Kidney (tissue), 13 donors: ENCODE measurements at regions not wholly inside any gene's neighbourhood (a gene's known extent, or its start where the extent isn't known, plus 50 kb on each side); places are given as distances from the start of the nearest gene placed in this dataset.
A peak's percentile ranks its signal among the peaks of the same experiment; 100 is the strongest.

Source experiments
- DNase-seq, 5 donors: peaks; one replicate each; pipeline ENCODE4 v3.0.0-alpha.2; 2013 to 2020
- FAIRE-seq: peaks from 2 replicates; lab custom pipeline; 2012; peaks lifted over from hg19 to GRCh38; lab: Jason Lieb, UNC
- H3K27ac ChIP-seq, 2 donors: one replicate each; pipeline ENCODE4 v1.7.0; 2013; ENCODE audit warnings: low read depth in 2 of 2, low read length in 2 of 2, inconsistent platforms in 1 of 2
- H3K27me3 ChIP-seq: one replicate; pipeline ENCODE4 v1.7.1; 2013; ENCODE audit warnings: low read length, inconsistent platforms; ENCODE audit not compliant: control insufficient read depth, insufficient read depth
- H3K36me3 ChIP-seq, 3 donors: one replicate each; pipeline versions ENCODE4 v1.7.0 to v1.7.1; 2013; ENCODE audit warnings: low read length in 3 of 3, control low read depth in 1 of 3, inconsistent platforms in 1 of 3; ENCODE audit not compliant: insufficient read depth in 3 of 3, control insufficient read depth in 2 of 3
- H3K4me1 ChIP-seq, 3 donors: one replicate each; pipeline versions ENCODE4 v1.7.0 to v1.7.1; 2013; ENCODE audit warnings: low read length in 3 of 3, inconsistent platforms in 1 of 3, low read depth in 1 of 3; ENCODE audit not compliant: control insufficient read depth in 2 of 3, insufficient read depth in 2 of 3
- H3K4me3 ChIP-seq, 3 donors: one replicate each; pipeline versions ENCODE4 v1.7.0 to v1.8.1; 2013; ENCODE audit warnings: low read length in 3 of 3, control low read depth in 1 of 3, inconsistent platforms in 1 of 3
- H3K9ac ChIP-seq, 3 donors: one replicate each; pipeline versions ENCODE4 v1.7.0 to v1.7.1; 2013; ENCODE audit warnings: low read length in 3 of 3, control low read depth in 1 of 3, inconsistent platforms in 1 of 3
- H3K9me3 ChIP-seq, 3 donors: one replicate each; pipeline versions ENCODE4 v1.7.0 to v1.7.1; 2013; ENCODE audit warnings: low read length in 3 of 3, control low read depth in 1 of 3, inconsistent platforms in 1 of 3; ENCODE audit not compliant: control insufficient read depth in 2 of 3, insufficient read depth in 1 of 3
- CTCF ChIP-seq: IDR thresholded peaks from 3 replicates; pipeline ENCODE4 v1.5.1; 2012; ENCODE audit warnings: mild to moderate bottlenecking, moderate library complexity, borderline replicate concordance; ENCODE audit not compliant: insufficient read depth; ENCODE audit errors: extremely low read depth
- intact Hi-C: fragments of 100-400 bp; cut with DNase I; formaldehyde crosslinking; loops from one replicate; pipeline ENCODE4 v1.11.1; 2022
- donor health status: control.
- donor health status: control.
- donor health status: control.
- donor health status: control.
- donor health status: control.
- donor health status: DM: yes; HTN: yes; CAD: no.
- donor health status: Normal renal cell carcinoma (clear cell type).

- TF ChIP-seq CTCF: no peak
Measured at GRCh38 chr2:187920511-187920910, 366.3 kb upstream of the TFPI start.

GRCh38 chr2:187922846-187923245 is 368.6 kb upstream of the TFPI start:
- Histone ChIP-seq H3K27ac (no peak overlapping the region), H3K9ac (no peak overlapping the region), H3K4me1 (no peaks in the 10 kb centered on the region), H3K27me3 (no peaks in the 10 kb centered on the region), H3K9me3 (no peaks in the 10 kb centered on the region), H3K4me3 (no peak overlapping the region), H3K36me3 (no peaks in the 10 kb centered on the region)
- intact Hi-C loops: no loop called here
- peak in 2 of 5 donors; percentile 72 to 85 for DNase-seq
- no peak for TF ChIP-seq CTCF
- FAIRE-seq: no peak

More at GRCh38 chr2:187920511-187920910, 366.3 kb upstream of the TFPI start:
- FAIRE-seq: no peak
- no peaks in the 10 kb centered on the region for H3K4me1 ChIP-seq
- no peaks in the 10 kb centered on the region for H3K36me3 ChIP-seq
- H3K27ac ChIP-seq: no peak overlapping the region
- H3K4me3 ChIP-seq: no peak overlapping the region
- intact Hi-C loops: no loop called here
- no peak for DNase-seq
- H3K27me3 ChIP-seq: no peaks in the 10 kb centered on the region
- H3K9me3 ChIP-seq: no peaks in the 10 kb centered on the region
- H3K9ac ChIP-seq: no peak overlapping the region

GRCh38 chr2:187924293-187924692 is 367.4 kb upstream of the GULP1 start:
- Histone ChIP-seq H3K9ac (no peak overlapping the region), H3K36me3 (no peaks in the 10 kb centered on the region), H3K27ac (no peak overlapping the region), H3K4me1 (no peaks in the 10 kb centered on the region), H3K4me3 (no peak overlapping the region), H3K27me3 (no peaks in the 10 kb centered on the region), H3K9me3 (no peaks in the 10 kb centered on the region)
- DNase-seq: no peak
- FAIRE-seq: no peak
- intact Hi-C loops: no loop called here
- TF ChIP-seq CTCF: no peak

- H3K27me3 ChIP-seq: no peaks in the 10 kb centered on the region
- no peak for FAIRE-seq
- H3K27ac ChIP-seq: no peak overlapping the region
- H3K36me3 ChIP-seq: no peaks in the 10 kb centered on the region
- no peak for DNase-seq
- no peak for TF ChIP-seq CTCF
- no peaks in the 10 kb centered on the region for H3K4me1 ChIP-seq
- no peak overlapping the region for H3K4me3 ChIP-seq
- intact Hi-C loops: no loop called here
- no peak overlapping the region for H3K9ac ChIP-seq
- peaks cover 0 to 3% (median 0%) of the 10 kb centered on the region in 3 donors for H3K9me3 ChIP-seq
Measured at GRCh38 chr2:187934236-187934635, 357.4 kb upstream of the GULP1 start.
